Glomerular visceral epithelial cell (primary cell): ENCODE measurements at regions not wholly inside any gene's neighbourhood (a gene's known extent, or its start where the extent isn't known, plus 50 kb on each side); places are given as distances from the start of the nearest gene placed in this dataset.

Source experiments
- DNase-seq: peaks from one replicate; pipeline ENCODE4 v3.0.0-alpha.2; 2016; ENCODE audit errors: extremely low spot score

GRCh38 chr2:76455910-76456309 is 745.2 kb upstream of the GCFC2 start:
- DNase-seq = no peak

- no peak for DNase-seq
These were observed 739.3 kb upstream of the GCFC2 start for GRCh38 chr2:76450024-76450475.

- DNase-seq = no peak
These were observed 738.2 kb upstream of the GCFC2 start for GRCh38 chr2:76448956-76449355.

GRCh38 chr2:76447294-76447693 is 736.6 kb upstream of the GCFC2 start:
- DNase-seq = no peak

- DNase-seq = no peak
These were observed 736.2 kb upstream of the GCFC2 start for GRCh38 chr2:76446872-76447271.

GRCh38 chr2:76445880-76446279 is 735.2 kb upstream of the GCFC2 start:
- no peak for DNase-seq

- no peak for DNase-seq
These were observed 734.0 kb upstream of the GCFC2 start for GRCh38 chr2:76444732-76445131.

- no peak for DNase-seq
These were observed 726.8 kb upstream of the GCFC2 start for GRCh38 chr2:76437564-76437963.

- no peak for DNase-seq
These were observed 718.7 kb upstream of the GCFC2 start for GRCh38 chr2:76429374-76429773.

- DNase-seq = no peak
These were observed 716.7 kb upstream of the GCFC2 start for GRCh38 chr2:76427452-76427851.

GRCh38 chr2:76415821-76416220 is 705.1 kb upstream of the GCFC2 start:
- no peak for DNase-seq

- DNase-seq = no peak
These were observed 702.7 kb upstream of the GCFC2 start for GRCh38 chr2:76413436-76413835.

- no peak for DNase-seq
These were observed 695.6 kb upstream of the GCFC2 start for GRCh38 chr2:76406134-76406855.

- DNase-seq = no peak
These were observed 682.6 kb upstream of the GCFC2 start for GRCh38 chr2:76393356-76393755.

- no peak for DNase-seq
These were observed 681.0 kb upstream of the GCFC2 start for GRCh38 chr2:76391678-76392077.

- DNase-seq = no peak
These were observed 676.6 kb upstream of the GCFC2 start for GRCh38 chr2:76387294-76387693.

GRCh38 chr2:76385943-76386342 is 675.2 kb upstream of the GCFC2 start:
- no peak for DNase-seq

- no peak for DNase-seq
These were observed 670.9 kb upstream of the GCFC2 start for GRCh38 chr2:76381624-76382023.

GRCh38 chr2:76378140-76378539 is 667.4 kb upstream of the GCFC2 start:
- no peak for DNase-seq

GRCh38 chr2:76341439-76341838 is 630.7 kb upstream of the GCFC2 start:
- DNase-seq = no peak

- DNase-seq = no peak
These were observed 622.2 kb upstream of the GCFC2 start for GRCh38 chr2:76332871-76333270.

- no peak for DNase-seq
These were observed 620.1 kb upstream of the GCFC2 start for GRCh38 chr2:76330865-76331264.

GRCh38 chr2:76326636-76327035 is 615.9 kb upstream of the GCFC2 start:
- DNase-seq = no peak

- no peak for DNase-seq
These were observed 612.7 kb upstream of the GCFC2 start for GRCh38 chr2:76323381-76323780.
